ENCODE measurements at regions not wholly inside any gene's neighbourhood (a gene's known extent, or its start where the extent isn't known, plus 50 kb on each side); places are given as distances from the start of the nearest gene placed in this dataset.

GRCh38 chr2:215218587-215219577 is 80.5 kb upstream of the ABCA12 start:
- in situ Hi-C loops (cut with MboI): no loop called here
- intact Hi-C loops (cut with micrococcal nuclease; ENCODE audit: unreplicated experiment): no loop called here
- no peak overlapping the region for H3K27ac ChIP-seq (ENCODE audit: control insufficient read depth, insufficient read depth)
- no peak overlapping the region for H3K4me2 ChIP-seq (ENCODE audit: control insufficient read depth, insufficient read depth)
- no peaks in the 10 kb centered on the region for H3K27me3 ChIP-seq (replicated peaks in 1 of 2; ENCODE audit: control insufficient read depth in 2 of 2, insufficient read depth in 2 of 2, low read length in 1 of 2)
- H3K4me1 ChIP-seq (ENCODE audit: control insufficient read depth, insufficient read depth, low read length): no peaks in the 10 kb centered on the region
- ChIA-PET SMC1A (ENCODE audit: uncharacterized antibody, unreplicated experiment) (interaction anchor here (0.8 to 1.3 kb wide), 2 partner anchors 10 to 45 kb away, joined by 3 read pairs; no protein-coding TSS in a partner anchor), CTCF (interaction anchor here (1.0 kb wide), 1 partner anchor 44 kb away, joined by 3 read pairs; no protein-coding TSS in a partner anchor), POLR2A (no interaction called here), RAD21 (ENCODE audit: unreplicated experiment) (no interaction called here)
- no peak for FAIRE-seq
- H3K36me3 ChIP-seq (ENCODE audit: control insufficient read depth in 2 of 2, insufficient read depth in 2 of 2, low read length in 1 of 2): no peaks in the 10 kb centered on the region
- DNase-seq (ENCODE audit: low read depth, low spot score): no peak
- TF ChIP-seq NRF1 (conservative IDR thresholded peaks at IDR 0.05; ENCODE audit: low read depth, low read length) (no peak), RCOR1 (conservative IDR thresholded peaks at IDR 0.05; ENCODE audit: low read depth, low read length) (no peak)
- TF ChIP-seq, protein P1, sequence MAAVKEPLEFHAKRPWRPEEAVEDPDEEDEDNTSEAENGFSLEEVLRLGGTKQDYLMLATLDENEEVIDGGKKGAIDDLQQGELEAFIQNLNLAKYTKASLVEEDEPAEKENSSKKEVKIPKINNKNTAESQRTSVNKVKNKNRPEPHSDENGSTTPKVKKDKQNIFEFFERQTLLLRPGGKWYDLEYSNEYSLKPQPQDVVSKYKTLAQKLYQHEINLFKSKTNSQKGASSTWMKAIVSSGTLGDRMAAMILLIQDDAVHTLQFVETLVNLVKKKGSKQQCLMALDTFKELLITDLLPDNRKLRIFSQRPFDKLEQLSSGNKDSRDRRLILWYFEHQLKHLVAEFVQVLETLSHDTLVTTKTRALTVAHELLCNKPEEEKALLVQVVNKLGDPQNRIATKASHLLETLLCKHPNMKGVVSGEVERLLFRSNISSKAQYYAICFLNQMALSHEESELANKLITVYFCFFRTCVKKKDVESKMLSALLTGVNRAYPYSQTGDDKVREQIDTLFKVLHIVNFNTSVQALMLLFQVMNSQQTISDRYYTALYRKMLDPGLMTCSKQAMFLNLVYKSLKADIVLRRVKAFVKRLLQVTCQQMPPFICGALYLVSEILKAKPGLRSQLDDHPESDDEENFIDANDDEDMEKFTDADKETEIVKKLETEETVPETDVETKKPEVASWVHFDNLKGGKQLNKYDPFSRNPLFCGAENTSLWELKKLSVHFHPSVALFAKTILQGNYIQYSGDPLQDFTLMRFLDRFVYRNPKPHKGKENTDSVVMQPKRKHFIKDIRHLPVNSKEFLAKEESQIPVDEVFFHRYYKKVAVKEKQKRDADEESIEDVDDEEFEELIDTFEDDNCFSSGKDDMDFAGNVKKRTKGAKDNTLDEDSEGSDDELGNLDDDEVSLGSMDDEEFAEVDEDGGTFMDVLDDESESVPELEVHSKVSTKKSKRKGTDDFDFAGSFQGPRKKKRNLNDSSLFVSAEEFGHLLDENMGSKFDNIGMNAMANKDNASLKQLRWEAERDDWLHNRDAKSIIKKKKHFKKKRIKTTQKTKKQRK (IDR thresholded peaks at IDR 0.05; ENCODE audit: low read depth, low read length): no peak
- no peak overlapping the region for H2AFZ ChIP-seq (ENCODE audit: control insufficient read depth, low read depth, low read length)
- no peaks in the 10 kb centered on the region for H3K79me2 ChIP-seq (ENCODE audit: control insufficient read depth, insufficient read depth, low read length)
- H3K9ac ChIP-seq (ENCODE audit: control insufficient read depth, insufficient read depth, low read length): no peak overlapping the region
- no TSS peak for BruUV-seq (replicated peaks)
- H3K4me3 ChIP-seq: no peak overlapping the region
- no peak for ATAC-seq
- H4K20me1 ChIP-seq (ENCODE audit: control insufficient read depth, insufficient read depth): no peaks in the 10 kb centered on the region
- no peaks in the 10 kb centered on the region; the same call in 2 of the 3 replicates for H3K9me3 ChIP-seq (replicated peaks; ENCODE audit: control insufficient read depth, insufficient read depth, low read length)
- 60% methylated on average over 20 of the region's 32 CpGs for WGBS (ENCODE audit: insufficient coverage, insufficient replicate concordance, low lambda C conversion rate, missing lambda C conversion rate)
